GM21576 (cell line): ENCODE measurements at regions not wholly inside any gene's neighbourhood (a gene's known extent, or its start where the extent isn't known, plus 50 kb on each side); places are given as distances from the start of the nearest gene placed in this dataset.

Source experiments
- ATAC-seq: cut with Tn5 transposase; IDR thresholded peaks from one replicate; pipeline ENCODE4 v1.9.1; 2021; ENCODE audit warnings: mild to moderate bottlenecking, moderate library complexity; ENCODE audit not compliant: unreplicated experiment

GRCh38 chr2:67516362-67516761 lies 119.2 kb downstream of the ETAA1 start:
- ATAC-seq: no peak

- no peak for ATAC-seq
Measured at GRCh38 chr2:67516899-67517530, 119.9 kb downstream of the ETAA1 start.

DNA sequence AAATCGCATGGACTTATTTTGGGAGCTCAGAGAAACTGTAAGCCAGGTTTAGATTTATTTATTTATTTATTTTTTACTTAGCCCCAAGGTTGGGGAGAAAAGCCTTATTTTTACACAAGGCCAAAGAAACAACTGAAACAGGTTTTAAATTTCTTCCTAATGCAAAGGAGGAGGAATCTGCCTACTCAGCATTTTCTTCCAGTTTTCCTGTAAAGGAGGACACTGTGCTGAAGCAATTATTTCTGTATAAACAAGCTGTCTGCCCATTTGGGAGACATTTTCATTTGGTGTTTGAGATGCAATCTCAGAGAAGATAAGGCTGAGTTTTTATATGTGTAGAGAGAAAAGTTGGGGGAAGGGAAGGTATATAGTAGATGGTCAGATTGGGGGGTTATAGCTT lies 125.0 kb downstream of the ETAA1 start:
- ATAC-seq: no peak

DNA sequence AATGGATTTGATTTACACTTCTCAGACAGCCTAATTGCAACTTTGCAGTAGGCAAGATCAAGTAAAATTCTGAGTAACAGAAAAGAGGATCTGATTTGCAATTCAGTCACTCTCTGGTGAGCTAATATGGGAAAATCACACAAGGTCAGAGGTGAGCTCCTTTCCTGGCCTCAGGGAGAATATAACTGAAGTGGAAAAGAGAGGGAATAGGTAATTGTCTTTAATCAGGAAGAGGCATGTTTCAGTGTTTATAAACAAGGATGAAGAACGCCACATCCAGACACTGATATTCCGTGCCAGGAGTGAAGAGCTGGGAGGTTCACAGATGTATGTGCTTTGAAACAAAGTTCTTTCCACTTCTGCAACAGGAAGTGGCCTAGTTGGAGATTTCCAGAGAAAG lies 127.1 kb downstream of the ETAA1 start:
- ATAC-seq: no peak

DNA sequence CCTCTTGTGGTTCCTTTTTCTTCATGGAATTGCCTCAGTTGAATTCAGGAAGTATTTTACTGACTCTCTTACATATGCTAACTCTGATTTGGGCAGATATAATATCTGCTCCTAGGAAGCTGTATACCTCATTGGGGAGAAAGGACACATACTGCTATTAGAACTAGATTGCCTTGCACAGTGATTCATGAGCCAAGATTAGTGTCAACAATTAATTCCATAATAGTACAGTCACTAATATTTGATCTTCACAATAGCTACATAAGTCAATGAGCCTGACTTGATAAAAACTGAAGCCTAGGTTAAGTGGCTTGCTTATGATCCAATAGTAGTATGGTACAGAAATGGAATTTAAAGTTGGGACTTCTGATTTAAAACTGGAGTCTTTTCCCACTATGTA lies 127.6 kb downstream of the ETAA1 start:
- no peak for ATAC-seq

DNA sequence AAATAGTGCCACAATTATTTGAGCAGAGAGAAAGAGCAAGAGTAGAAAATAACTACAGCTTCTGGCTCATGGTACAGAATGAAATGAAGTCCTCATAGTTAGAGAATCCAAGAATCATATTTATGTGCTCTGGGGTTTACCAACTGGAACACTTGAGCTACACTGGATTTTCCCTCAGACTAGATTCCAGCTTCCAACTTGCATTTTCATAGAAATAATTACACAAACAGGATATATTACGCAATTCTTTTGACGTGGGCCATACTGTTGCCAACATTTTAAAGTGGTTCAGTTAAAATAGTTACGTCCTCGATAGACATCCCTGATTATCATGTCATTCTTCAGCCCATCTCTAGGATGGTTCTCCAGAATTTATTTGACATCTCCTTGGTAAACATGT lies 129.2 kb downstream of the ETAA1 start:
- no peak for ATAC-seq

- ATAC-seq: no peak
Measured at GRCh38 chr2:67528320-67528719, 131.2 kb downstream of the ETAA1 start.

DNA sequence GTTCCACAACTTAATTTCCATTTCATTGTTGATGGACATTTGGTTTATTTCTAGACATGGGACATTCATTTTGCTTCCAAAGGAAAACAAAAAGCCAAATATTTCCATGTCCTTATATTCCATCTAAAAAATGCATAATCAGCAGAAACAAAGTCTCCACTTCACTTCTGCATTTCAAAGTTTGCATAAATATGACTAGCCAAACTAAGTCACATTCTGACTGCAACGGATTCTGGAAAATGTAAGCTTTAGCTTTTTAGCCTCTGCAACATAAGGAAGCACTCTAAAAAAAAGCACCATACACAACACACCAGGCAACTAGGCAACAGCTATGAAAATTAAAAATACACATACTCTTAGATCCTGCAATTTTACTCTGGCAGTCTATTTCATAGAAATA lies 135.3 kb downstream of the ETAA1 start:
- no peak for ATAC-seq

DNA sequence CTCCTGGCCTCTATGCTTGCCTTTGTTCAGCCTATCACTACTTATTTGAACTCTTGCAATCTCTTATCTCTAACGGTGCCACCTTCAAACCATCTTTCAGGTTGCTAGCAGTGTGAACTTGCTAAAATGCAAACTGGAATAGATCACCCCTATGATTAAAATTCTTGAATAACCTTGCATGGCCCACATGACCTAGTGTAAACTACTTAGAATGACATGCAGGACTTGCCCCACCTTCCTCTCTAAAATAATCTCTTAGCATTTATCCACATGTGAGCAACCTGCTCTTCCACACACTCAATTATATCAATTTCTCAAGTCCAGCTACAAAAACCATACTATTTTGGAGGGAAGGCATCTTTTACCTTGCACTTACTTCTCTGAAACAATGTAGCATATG lies 137.6 kb downstream of the ETAA1 start:
- ATAC-seq: no peak

GRCh38 chr2:67540962-67541361 lies 143.8 kb downstream of the ETAA1 start:
- ATAC-seq: no peak

DNA sequence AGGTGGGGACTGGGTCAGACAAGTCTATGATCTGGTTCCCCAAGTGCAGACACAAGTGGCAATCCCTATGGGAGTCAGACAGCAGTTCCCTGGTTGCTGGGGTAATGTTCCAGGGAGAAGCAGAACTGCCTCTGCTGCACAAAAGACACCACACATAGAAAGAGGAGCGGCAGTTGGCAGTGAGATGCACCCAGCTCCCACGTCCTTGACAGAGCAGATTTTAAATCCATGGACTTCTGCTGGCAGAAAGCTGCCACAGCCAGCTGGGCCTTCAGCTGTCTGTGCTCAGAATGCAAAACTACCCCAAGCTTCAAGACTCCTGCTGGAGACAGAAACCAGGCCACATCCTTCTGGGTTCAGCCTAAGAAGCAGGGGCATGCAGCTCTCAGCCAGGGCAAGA lies 147.2 kb downstream of the ETAA1 start:
- ATAC-seq: no peak

DNA sequence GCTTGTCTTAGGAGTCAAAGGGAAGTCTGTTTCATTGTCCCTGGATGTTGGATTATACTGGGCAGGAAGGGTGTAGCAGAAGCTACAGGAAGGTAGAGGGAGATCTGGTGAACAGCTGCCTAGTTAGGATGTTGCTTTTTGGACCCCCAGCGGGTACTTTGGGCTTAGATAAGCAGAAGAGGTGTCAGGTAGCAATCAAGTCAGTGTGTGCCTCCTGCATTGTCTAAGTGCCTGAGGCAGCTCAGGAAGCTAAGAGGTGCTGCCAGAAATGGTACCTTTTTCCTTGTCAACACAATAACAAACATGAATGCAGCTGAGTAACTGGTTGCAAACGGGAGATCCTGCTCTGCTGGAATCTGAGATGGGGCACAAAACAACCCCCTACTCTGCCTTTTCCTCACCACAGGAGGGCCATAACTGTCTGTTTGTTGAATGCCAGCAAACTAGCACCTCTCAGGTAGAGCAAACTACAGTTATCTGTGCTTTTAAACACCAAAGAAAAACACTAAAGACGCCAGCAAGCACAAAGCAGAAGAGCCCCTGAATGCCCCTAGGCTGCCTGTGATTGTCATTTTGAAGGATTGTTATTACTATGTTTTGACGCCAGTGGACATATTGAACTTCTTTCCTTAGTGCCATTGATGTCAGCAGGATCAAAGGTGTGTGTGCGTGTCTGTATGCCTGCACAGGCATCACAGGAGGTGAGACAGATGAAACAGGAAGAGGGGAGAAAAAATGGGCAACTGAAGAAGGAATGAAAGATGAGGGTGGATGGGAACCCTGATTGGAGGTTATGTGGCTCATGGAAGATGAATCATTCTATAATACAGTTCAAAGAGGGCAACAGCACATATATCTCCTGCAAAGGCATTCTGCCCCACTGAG lies 151.4 kb downstream of the ETAA1 start:
- no peak for ATAC-seq

GRCh38 chr2:67559156-67559555 lies 162.0 kb downstream of the ETAA1 start:
- ATAC-seq: no peak

- no peak for ATAC-seq
Measured at GRCh38 chr2:67560771-67561456, 163.8 kb downstream of the ETAA1 start.

GRCh38 chr2:67561457-67561965 lies 164.4 kb downstream of the ETAA1 start:
- ATAC-seq: no peak

DNA sequence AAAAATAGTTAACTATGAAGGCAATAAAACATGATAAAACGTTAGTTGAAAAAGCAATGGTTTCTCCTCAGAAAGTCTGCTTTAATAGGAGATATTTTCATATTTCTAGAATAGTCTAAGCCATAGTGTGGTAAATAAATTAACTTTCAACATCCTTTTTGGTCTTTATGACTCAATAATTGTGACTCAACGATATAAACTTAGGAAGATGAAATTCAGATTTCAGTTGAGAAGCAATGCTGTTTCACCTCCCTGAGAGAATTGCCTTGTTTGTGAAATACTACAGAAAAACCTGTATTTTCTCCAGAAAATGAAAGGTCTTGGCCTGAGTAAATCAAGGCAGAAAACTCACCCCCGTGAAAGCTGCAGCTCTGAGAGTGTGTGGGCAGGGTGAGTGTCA lies 166.9 kb downstream of the ETAA1 start:
- no peak for ATAC-seq

DNA sequence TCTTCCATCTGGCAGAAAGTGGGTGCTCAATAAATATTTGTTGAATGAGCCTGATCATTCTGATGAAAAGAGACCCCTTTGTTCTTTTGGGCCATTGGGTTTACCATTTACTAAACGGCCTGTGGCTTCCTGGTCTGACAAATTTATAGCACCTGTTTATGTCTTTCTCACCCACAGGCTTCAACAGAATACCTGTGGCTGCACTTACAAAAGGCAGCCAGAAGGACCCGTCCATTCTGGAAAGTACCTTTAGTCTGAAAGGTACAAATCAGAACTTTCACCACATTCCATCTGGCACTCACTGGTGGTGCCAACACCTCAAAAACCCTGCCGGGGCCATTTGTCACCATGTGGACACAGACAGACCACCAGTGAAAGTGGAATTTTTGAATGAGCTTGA lies 167.5 kb downstream of the ETAA1 start:
- ATAC-seq: no peak

DNA sequence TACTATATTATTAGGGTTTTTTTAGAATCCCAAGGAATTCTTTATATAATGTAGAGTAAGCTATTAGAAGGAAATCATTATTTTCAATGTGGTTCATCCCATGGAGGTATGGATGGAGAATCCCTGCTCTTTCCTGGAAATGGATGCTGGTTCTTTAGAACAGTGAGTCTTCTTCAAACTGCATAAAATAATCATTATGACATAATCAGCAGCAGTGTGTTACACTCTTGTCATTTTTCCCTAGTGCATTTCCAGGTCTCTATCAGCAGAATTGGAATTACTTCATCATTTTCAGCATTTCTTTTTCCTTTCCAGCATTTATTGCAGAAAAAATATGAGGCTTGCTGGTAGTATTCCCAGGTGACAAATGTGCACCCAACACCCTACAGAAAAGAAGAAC lies 168.1 kb downstream of the ETAA1 start:
- no peak for ATAC-seq

DNA sequence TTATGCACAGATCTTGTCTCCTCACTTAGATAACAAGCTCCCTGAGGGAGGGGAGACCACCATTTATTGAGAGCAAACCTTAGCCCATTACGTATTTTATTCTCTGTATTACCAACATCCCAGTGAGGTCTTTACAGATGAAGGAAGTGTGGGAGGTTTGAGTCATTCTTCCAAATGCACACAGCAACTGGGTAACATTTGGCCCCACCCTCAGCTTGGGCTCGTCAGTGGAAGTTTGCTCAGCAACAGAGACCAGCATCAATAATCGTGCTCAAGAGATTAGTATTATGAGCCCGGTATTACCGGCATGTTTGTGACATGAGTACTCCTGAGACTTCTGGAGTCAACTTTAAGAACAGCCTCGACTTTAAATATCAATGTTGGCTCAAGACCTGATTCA lies 168.6 kb downstream of the ETAA1 start:
- no peak for ATAC-seq

GRCh38 chr2:67566285-67566684 lies 169.2 kb downstream of the ETAA1 start:
- ATAC-seq: no peak

- no peak for ATAC-seq
Measured at GRCh38 chr2:67566958-67567635, 170.0 kb downstream of the ETAA1 start.
